ENCODE measurements at regions not wholly inside any gene's neighbourhood (a gene's known extent, or its start where the extent isn't known, plus 50 kb on each side); places are given as distances from the start of the nearest gene placed in this dataset.
A peak's percentile ranks its signal among the peaks of the same experiment; 100 is the strongest.

DNA sequence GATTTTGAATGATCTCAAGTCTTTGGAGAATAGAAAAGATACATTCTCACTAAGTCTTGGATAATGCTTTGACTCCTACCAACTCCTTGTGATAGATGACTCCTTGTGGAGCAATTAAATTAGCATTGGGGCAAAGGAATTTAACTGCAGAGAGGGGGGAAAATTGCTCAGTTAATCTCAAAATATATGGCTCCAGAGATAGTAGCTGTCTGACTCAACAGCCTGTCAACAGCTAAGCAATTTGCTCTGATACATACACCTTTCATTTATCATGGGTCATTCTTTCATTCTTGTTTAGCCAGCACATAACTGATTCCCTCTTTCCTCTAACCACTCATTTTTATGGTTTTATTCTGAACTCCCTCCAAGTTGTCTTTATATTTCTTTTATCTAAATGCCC is 225.6 kb upstream of the OBI1 start:
- Histone ChIP-seq H3K27ac (ENCODE audit: extremely low read depth, low read depth, low read length) (no peak overlapping the region), H3K4me3 (ENCODE audit: low read depth, low read length) (no peak overlapping the region), H3K36me3 (ENCODE audit: control insufficient read depth in 2 of 2, insufficient read depth in 1 of 2, low read length in 2 of 2) (no peaks in the 10 kb centered on the region), H3K9me3 (ENCODE audit: control insufficient read depth, insufficient read depth, low read depth, low read length) (no peaks in the 10 kb centered on the region), H3K4me1 (ENCODE audit: control insufficient read depth, insufficient read depth, low read length) (no peaks in the 10 kb centered on the region)
- ChIA-PET POLR2A (no interaction called here), CTCF (no interaction called here)
- TF ChIP-seq TCF7L2 (IDR thresholded peaks at IDR 0.05; ENCODE audit: borderline replicate concordance, low read depth, low read length), result peak; percentile 51; the same call in 1 of the 2 replicates
- no peak for TF ChIP-seq ZNF776 (tag by site-specific recombination; IDR thresholded peaks at IDR 0.05; ENCODE audit: borderline replicate concordance)
- peak; percentile 89; the same call in 1 of the 2 replicates for TF ChIP-seq TRIM28 (IDR thresholded peaks at IDR 0.05; ENCODE audit: borderline replicate concordance, low read length)
- TF ChIP-seq, protein P1, sequence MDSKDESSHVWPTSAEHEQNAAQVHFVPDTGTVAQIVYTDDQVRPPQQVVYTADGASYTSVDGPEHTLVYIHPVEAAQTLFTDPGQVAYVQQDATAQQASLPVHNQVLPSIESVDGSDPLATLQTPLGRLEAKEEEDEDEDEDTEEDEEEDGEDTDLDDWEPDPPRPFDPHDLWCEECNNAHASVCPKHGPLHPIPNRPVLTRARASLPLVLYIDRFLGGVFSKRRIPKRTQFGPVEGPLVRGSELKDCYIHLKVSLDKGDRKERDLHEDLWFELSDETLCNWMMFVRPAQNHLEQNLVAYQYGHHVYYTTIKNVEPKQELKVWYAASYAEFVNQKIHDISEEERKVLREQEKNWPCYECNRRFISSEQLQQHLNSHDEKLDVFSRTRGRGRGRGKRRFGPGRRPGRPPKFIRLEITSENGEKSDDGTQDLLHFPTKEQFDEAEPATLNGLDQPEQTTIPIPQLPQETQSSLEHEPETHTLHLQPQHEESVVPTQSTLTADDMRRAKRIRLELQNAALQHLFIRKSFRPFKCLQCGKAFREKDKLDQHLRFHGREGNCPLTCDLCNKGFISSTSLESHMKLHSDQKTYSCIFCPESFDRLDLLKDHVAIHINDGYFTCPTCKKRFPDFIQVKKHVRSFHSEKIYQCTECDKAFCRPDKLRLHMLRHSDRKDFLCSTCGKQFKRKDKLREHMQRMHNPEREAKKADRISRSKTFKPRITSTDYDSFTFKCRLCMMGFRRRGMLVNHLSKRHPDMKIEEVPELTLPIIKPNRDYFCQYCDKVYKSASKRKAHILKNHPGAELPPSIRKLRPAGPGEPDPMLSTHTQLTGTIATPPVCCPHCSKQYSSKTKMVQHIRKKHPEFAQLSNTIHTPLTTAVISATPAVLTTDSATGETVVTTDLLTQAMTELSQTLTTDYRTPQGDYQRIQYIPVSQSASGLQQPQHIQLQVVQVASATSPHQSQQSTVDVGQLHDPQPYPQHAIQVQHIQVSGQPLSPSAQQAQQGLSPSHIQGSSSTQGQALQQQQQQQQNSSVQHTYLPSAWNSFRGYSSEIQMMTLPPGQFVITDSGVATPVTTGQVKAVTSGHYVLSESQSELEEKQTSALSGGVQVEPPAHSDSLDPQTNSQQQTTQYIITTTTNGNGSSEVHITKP (tag by site-specific recombination; IDR thresholded peaks at IDR 0.05), result 0 out of 2 replicates have a peak, but pooled peaks have one; percentile 11

DNA sequence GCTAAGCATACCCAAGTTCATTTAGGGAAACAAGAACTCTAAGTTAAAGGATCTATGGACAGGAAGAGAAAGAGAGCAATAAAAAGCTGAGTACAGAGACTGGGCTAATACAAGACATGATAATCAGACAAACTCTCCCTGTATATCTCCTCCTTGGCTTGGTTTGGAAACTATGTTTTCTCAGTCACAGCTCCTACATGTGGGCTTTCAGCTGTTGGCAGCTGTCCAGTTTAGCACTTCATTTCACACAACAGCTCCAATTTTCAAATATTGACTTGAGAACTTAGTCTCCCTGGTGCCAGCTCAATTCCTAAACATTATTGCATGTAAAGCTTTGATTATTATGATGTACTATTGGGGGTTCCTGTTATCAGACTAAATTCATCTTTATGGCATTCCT is 222.8 kb upstream of the OBI1 start:
- ChIA-PET POLR2A (no interaction called here), CTCF (interaction anchor here (1.4 kb wide), 1 partner anchor 96 kb away, joined by 6 read pairs; no protein-coding TSS in a partner anchor)
- H3K4me1 ChIP-seq (ENCODE audit: control insufficient read depth, insufficient read depth, low read length), result no peaks in the 10 kb centered on the region
- H3K9me3 ChIP-seq (ENCODE audit: control insufficient read depth, insufficient read depth, low read depth, low read length), result no peaks in the 10 kb centered on the region
- TF ChIP-seq ZNF791 (tag by site-specific recombination; IDR thresholded peaks at IDR 0.05) (no peak), ZNF341 (tag by site-specific recombination; IDR thresholded peaks at IDR 0.05; ENCODE audit: low read depth) (no peak), ZNF184 (tag by site-specific recombination; IDR thresholded peaks at IDR 0.05) (no peak), KLF7 (tag by site-specific recombination; IDR thresholded peaks at IDR 0.05; ENCODE audit: borderline replicate concordance) (no peak), TRIM28 (IDR thresholded peaks at IDR 0.05; ENCODE audit: borderline replicate concordance, low read length) (peak; percentile 91)
- no peak overlapping the region for H3K4me3 ChIP-seq (ENCODE audit: low read depth, low read length)
- no peak overlapping the region for H3K27ac ChIP-seq (ENCODE audit: extremely low read depth, low read depth, low read length)
- no peaks in the 10 kb centered on the region for H3K36me3 ChIP-seq (ENCODE audit: control insufficient read depth in 2 of 2, insufficient read depth in 1 of 2, low read length in 2 of 2)

DNA sequence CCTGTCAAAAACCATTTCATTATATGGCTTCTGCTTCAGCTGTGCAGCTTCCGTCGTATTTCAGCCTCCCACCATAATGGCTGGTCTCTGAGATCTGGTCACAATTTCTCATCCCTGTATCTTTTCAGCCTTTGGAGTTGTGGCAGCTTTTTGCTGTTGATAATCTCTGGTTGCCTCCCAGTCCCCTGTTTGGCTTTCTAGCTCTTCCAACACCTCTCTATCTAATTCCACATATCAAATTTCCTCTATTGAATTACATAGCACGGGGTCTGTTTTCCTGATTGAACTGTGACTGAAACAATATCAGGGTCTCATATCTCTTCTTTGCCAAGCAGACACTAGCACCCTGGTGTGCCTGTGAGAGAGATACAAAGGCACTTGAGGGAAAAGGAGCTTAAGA is 222.1 kb upstream of the OBI1 start:
- no peaks in the 10 kb centered on the region for H3K9me3 ChIP-seq (ENCODE audit: control insufficient read depth, insufficient read depth, low read depth, low read length)
- ChIA-PET CTCF (interaction anchor here (0.7 to 1.4 kb wide), 2 partner anchors 97 to 219 kb away, joined by 3 to 6 read pairs; no protein-coding TSS in a partner anchor), POLR2A (no interaction called here)
- TF ChIP-seq, protein P2, sequence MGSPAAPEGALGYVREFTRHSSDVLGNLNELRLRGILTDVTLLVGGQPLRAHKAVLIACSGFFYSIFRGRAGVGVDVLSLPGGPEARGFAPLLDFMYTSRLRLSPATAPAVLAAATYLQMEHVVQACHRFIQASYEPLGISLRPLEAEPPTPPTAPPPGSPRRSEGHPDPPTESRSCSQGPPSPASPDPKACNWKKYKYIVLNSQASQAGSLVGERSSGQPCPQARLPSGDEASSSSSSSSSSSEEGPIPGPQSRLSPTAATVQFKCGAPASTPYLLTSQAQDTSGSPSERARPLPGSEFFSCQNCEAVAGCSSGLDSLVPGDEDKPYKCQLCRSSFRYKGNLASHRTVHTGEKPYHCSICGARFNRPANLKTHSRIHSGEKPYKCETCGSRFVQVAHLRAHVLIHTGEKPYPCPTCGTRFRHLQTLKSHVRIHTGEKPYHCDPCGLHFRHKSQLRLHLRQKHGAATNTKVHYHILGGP (tag by site-specific recombination; IDR thresholded peaks at IDR 0.05), result no peak
- peak; percentile 4; the same call in 1 of the 2 replicates for TF ChIP-seq TRIM28 (IDR thresholded peaks at IDR 0.05; ENCODE audit: borderline replicate concordance, low read length)
- no peaks in the 10 kb centered on the region for H3K4me1 ChIP-seq (ENCODE audit: control insufficient read depth, insufficient read depth, low read length)
- no peaks in the 10 kb centered on the region for H3K36me3 ChIP-seq (ENCODE audit: control insufficient read depth in 2 of 2, insufficient read depth in 1 of 2, low read length in 2 of 2)
- no peak overlapping the region; the same call in 1 of the 2 replicates for H3K27ac ChIP-seq (ENCODE audit: extremely low read depth, low read depth, low read length)
- H3K4me3 ChIP-seq (ENCODE audit: low read depth, low read length), result no peak overlapping the region

DNA sequence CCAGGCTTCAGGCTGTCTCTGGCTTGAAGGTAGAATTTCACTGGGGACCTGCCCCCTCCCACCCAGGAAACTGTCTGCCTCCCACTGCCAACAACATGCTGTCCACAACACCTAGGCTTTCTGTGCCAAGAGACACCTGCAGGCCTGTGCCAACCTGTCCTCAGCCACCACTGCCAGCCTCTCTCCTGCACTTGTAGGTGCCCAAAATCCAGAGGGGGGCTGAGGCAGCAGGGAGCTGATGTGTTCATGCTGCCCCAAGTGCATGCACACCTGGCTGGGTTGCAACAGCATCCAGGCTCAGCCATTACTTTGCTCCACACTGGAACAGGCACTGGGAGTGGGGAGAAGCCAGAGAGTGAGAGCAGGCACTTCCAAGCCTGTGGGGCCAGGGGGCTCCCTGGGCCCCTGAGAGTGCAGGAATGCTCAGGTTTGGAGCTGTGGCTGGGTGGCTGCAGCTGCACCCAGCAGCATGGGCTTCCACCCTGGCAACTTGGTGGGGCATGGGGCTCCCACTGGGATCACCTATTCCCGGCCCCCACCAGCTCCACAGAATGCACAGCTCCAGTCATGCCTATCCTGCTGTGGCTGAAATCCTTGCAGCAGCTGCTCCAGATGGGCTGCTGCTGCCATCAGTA is 218.1 kb upstream of the OBI1 start:
- Histone ChIP-seq H3K36me3 (ENCODE audit: control insufficient read depth in 2 of 2, insufficient read depth in 1 of 2, low read length in 2 of 2) (no peaks in the 10 kb centered on the region), H3K9me3 (ENCODE audit: control insufficient read depth, insufficient read depth, low read depth, low read length) (no peaks in the 10 kb centered on the region), H3K4me1 (ENCODE audit: control insufficient read depth, insufficient read depth, low read length) (no peaks in the 10 kb centered on the region), H3K4me3 (ENCODE audit: low read depth, low read length) (no peak overlapping the region), H3K27ac (ENCODE audit: extremely low read depth, low read depth, low read length) (no peak overlapping the region)
- TF ChIP-seq, protein P3, sequence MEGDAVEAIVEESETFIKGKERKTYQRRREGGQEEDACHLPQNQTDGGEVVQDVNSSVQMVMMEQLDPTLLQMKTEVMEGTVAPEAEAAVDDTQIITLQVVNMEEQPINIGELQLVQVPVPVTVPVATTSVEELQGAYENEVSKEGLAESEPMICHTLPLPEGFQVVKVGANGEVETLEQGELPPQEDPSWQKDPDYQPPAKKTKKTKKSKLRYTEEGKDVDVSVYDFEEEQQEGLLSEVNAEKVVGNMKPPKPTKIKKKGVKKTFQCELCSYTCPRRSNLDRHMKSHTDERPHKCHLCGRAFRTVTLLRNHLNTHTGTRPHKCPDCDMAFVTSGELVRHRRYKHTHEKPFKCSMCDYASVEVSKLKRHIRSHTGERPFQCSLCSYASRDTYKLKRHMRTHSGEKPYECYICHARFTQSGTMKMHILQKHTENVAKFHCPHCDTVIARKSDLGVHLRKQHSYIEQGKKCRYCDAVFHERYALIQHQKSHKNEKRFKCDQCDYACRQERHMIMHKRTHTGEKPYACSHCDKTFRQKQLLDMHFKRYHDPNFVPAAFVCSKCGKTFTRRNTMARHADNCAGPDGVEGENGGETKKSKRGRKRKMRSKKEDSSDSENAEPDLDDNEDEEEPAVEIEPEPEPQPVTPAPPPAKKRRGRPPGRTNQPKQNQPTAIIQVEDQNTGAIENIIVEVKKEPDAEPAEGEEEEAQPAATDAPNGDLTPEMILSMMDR (tag by site-specific recombination; IDR thresholded peaks at IDR 0.05), result no peak
- no peak for TF ChIP-seq ZNF621 (tag by site-specific recombination; IDR thresholded peaks at IDR 0.05)
- TF ChIP-seq KLF9 (tag by site-specific recombination; IDR thresholded peaks at IDR 0.05; ENCODE audit: low read depth), result no peak
- no peak for TF ChIP-seq ZNF138 (tag by site-specific recombination; IDR thresholded peaks at IDR 0.05; ENCODE audit: borderline replicate concordance)
- TF ChIP-seq ZNF391 (tag by site-specific recombination; IDR thresholded peaks at IDR 0.05; ENCODE audit: borderline replicate concordance, low read depth), result no peak
- POLR2A ChIA-PET, result no interaction called here
- CTCF ChIA-PET, result interaction anchor here (0.6 to 1.1 kb wide), 3 partner anchors 8 to 554 kb away, joined by 3 read pairs; no protein-coding TSS in a partner anchor
